ENCODE measurements at regions not wholly inside any gene's neighbourhood (a gene's known extent, or its start where the extent isn't known, plus 50 kb on each side); places are given as distances from the start of the nearest gene placed in this dataset.

DNA sequence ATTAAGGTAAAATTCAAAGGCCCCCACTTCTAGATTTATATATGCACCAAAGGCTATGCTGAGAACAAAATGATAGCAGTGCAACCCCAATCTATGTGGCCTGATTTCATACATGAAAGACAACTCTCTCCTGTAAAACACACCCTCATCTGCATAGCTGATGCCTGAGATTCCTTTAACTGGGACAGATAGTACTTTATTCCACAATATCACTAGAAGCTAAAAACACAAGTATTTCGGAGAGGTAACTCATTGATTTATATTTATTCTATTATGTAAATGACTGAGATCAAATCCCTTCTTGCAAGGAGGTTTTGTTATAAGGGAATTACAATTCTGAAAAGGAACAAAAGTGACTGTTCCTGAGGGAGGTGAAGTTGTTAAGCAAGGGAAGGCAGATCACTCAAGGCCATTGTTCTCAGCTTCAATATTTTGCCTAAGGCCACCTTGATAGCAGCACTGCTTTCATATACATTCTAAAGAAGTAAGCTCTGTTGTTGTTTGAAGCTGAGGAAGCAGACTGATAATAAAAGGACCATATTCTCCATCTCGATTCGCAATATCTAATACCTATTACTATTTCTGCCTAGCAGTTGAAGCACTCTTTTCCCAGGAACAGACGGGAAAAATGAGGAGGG lies 471.0 kb upstream of the CDH7 start:
- H3K27me3 ChIP-seq, result no peaks in the 10 kb centered on the region
- H3K27ac ChIP-seq, result no peak overlapping the region
- H3K9me3 ChIP-seq, result no peaks in the 10 kb centered on the region
- H3K36me3 ChIP-seq, result no peaks in the 10 kb centered on the region
- no peak for TF ChIP-seq POLR2A (IDR thresholded peaks at IDR 0.05)
- TF ChIP-seq, protein P1, sequence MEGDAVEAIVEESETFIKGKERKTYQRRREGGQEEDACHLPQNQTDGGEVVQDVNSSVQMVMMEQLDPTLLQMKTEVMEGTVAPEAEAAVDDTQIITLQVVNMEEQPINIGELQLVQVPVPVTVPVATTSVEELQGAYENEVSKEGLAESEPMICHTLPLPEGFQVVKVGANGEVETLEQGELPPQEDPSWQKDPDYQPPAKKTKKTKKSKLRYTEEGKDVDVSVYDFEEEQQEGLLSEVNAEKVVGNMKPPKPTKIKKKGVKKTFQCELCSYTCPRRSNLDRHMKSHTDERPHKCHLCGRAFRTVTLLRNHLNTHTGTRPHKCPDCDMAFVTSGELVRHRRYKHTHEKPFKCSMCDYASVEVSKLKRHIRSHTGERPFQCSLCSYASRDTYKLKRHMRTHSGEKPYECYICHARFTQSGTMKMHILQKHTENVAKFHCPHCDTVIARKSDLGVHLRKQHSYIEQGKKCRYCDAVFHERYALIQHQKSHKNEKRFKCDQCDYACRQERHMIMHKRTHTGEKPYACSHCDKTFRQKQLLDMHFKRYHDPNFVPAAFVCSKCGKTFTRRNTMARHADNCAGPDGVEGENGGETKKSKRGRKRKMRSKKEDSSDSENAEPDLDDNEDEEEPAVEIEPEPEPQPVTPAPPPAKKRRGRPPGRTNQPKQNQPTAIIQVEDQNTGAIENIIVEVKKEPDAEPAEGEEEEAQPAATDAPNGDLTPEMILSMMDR (IDR thresholded peaks at IDR 0.05), result no peak
- DNase-seq, result no peak
- no peaks in the 10 kb centered on the region for H3K4me1 ChIP-seq
- H3K4me3 ChIP-seq, result no peak overlapping the region

- no peak overlapping the region for H3K27ac ChIP-seq
- DNase-seq, result no peak
- TF ChIP-seq POLR2A (IDR thresholded peaks at IDR 0.05), result no peak
- TF ChIP-seq, protein P1 (IDR thresholded peaks at IDR 0.05), result no peak
- H3K4me3 ChIP-seq, result no peak overlapping the region
- H3K9me3 ChIP-seq, result no peaks in the 10 kb centered on the region
- no peaks in the 10 kb centered on the region for H3K36me3 ChIP-seq
- H3K27me3 ChIP-seq, result no peaks in the 10 kb centered on the region
- no peaks in the 10 kb centered on the region for H3K4me1 ChIP-seq
Measured at GRCh38 chr18:65278939-65279667, 471.7 kb upstream of the CDH7 start.

- no peak for DNase-seq
- Histone ChIP-seq H3K27ac (no peak overlapping the region), H3K4me3 (no peak overlapping the region), H3K4me1 (no peaks in the 10 kb centered on the region), H3K36me3 (no peaks in the 10 kb centered on the region), H3K9me3 (no peaks in the 10 kb centered on the region), H3K27me3 (no peaks in the 10 kb centered on the region)
- TF ChIP-seq POLR2A (IDR thresholded peaks at IDR 0.05), result no peak
- TF ChIP-seq, protein P1 (IDR thresholded peaks at IDR 0.05), result no peak
Measured at GRCh38 chr18:65269375-65269774, 481.4 kb upstream of the CDH7 start.

GRCh38 chr18:65265761-65266160 lies 485.1 kb upstream of the CDH7 start:
- Histone ChIP-seq H3K36me3 (no peaks in the 10 kb centered on the region), H3K4me3 (no peak overlapping the region), H3K27ac (no peak overlapping the region), H3K27me3 (no peaks in the 10 kb centered on the region), H3K9me3 (no peaks in the 10 kb centered on the region), H3K4me1 (no peaks in the 10 kb centered on the region)
- no peak for TF ChIP-seq POLR2A (IDR thresholded peaks at IDR 0.05)
- TF ChIP-seq, protein P1 (IDR thresholded peaks at IDR 0.05), result no peak
- DNase-seq, result no peak

DNA sequence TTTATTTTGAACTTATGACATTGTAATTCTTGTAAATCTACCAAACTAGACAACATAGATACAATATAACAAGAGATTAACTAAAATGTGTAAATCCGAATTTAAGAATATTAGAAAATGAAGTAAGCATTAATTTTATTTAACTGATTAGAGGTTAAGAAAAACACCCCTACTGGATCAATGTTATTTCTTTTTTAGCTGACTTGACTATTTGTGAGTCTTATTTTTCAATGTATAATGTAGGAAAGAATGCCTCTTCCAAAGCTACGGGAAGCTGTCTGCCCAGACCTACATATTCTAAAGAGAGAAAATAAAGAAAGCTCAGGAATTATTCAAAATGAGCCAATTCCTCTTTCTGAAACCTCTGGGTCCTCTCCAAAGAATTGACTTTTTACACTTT lies 490.8 kb upstream of the CDH7 start:
- no peak for DNase-seq
- H3K27ac ChIP-seq, result no peak overlapping the region
- no peak overlapping the region for H3K4me3 ChIP-seq
- H3K4me1 ChIP-seq, result no peaks in the 10 kb centered on the region
- H3K36me3 ChIP-seq, result no peaks in the 10 kb centered on the region
- no peaks in the 10 kb centered on the region for H3K9me3 ChIP-seq
- TF ChIP-seq POLR2A (IDR thresholded peaks at IDR 0.05), result no peak
- TF ChIP-seq, protein P1 (IDR thresholded peaks at IDR 0.05), result no peak
- H3K27me3 ChIP-seq, result no peaks in the 10 kb centered on the region

All from Peyer's patch (tissue), 4 donors.